Neural crest cell (in vitro differentiated cells): ENCODE measurements at regions not wholly inside any gene's neighbourhood (a gene's known extent, or its start where the extent isn't known, plus 50 kb on each side); places are given as distances from the start of the nearest gene placed in this dataset.
A peak's percentile ranks its signal among the peaks of the same experiment; 100 is the strongest.
"Not testable (repeated sequence)": the region's sequence is repeated elsewhere in the genome, so short reads cannot be mapped to it uniquely, and the experiment has no call there.

Source experiments
- DNase-seq: peaks from one replicate; pipeline ENCODE4 v3.0.0; 2021; ENCODE audit warnings: low read depth, mixed read lengths, low spot score
- H3K27ac Mint-ChIP-seq: one replicate; pipeline ENCODE4 v1.8.0; 2021; ENCODE audit warnings: mild to moderate bottlenecking, mixed read lengths; ENCODE audit not compliant: unreplicated experiment
- H3K27me3 Mint-ChIP-seq: 2 replicates; pipeline ENCODE4 v1.8.0; 2021; ENCODE audit warnings: low read depth, mild to moderate bottlenecking, mixed read lengths
- H3K36me3 Mint-ChIP-seq: 2 replicates; pipeline ENCODE4 v1.8.0; 2021; ENCODE audit warnings: low read depth, mild to moderate bottlenecking, mixed read lengths
- H3K4me1 Mint-ChIP-seq: 2 replicates; pipeline ENCODE4 v1.8.0; 2021; ENCODE audit warnings: mixed read lengths
- H3K4me3 Mint-ChIP-seq: one replicate; pipeline ENCODE4 v1.8.0; 2021; ENCODE audit warnings: mild to moderate bottlenecking, mixed read lengths
- H3K9me3 Mint-ChIP-seq: 2 replicates; pipeline ENCODE4 v1.8.0; 2021; ENCODE audit warnings: mixed read lengths
- CTCF ChIP-seq: fragments of 200-600 bp; sonication (generic); conservative IDR thresholded peaks from 2 replicates; pipeline ENCODE4 v1.5.0; 2021; ENCODE audit warnings: antibody characterized with exemption, mild to moderate bottlenecking

DNA sequence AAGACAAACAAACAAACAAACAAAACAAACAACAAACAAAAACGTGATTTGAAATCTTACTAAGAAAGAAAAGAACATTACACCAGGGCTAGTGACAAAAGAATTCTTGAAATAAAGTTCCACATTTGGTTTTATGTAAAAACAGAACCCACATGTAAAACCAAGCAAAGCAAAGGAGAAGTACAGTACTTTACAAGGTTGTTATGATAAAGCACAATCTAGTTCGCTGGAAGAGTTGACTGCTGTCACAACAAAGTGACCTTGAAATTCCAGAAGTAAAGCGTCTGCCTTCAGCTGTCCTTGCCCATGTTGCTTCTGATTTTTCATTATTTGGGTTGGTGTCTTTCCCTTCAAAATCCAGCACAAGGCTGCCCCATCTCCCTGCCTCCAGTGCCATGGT, 94.8 kb upstream of the CYRIA start:
- H3K27me3 Mint-ChIP-seq = peaks cover 4% of the 10 kb centered on the region
- no peak for TF ChIP-seq CTCF
- H3K4me1 Mint-ChIP-seq = peaks cover 4% of the 10 kb centered on the region
- H3K36me3 Mint-ChIP-seq = no peaks in the 10 kb centered on the region
- no peak overlapping the region for H3K27ac Mint-ChIP-seq
- H3K9me3 Mint-ChIP-seq = no peaks in the 10 kb centered on the region
- H3K4me3 Mint-ChIP-seq = no peak overlapping the region
- no peak for DNase-seq

DNA sequence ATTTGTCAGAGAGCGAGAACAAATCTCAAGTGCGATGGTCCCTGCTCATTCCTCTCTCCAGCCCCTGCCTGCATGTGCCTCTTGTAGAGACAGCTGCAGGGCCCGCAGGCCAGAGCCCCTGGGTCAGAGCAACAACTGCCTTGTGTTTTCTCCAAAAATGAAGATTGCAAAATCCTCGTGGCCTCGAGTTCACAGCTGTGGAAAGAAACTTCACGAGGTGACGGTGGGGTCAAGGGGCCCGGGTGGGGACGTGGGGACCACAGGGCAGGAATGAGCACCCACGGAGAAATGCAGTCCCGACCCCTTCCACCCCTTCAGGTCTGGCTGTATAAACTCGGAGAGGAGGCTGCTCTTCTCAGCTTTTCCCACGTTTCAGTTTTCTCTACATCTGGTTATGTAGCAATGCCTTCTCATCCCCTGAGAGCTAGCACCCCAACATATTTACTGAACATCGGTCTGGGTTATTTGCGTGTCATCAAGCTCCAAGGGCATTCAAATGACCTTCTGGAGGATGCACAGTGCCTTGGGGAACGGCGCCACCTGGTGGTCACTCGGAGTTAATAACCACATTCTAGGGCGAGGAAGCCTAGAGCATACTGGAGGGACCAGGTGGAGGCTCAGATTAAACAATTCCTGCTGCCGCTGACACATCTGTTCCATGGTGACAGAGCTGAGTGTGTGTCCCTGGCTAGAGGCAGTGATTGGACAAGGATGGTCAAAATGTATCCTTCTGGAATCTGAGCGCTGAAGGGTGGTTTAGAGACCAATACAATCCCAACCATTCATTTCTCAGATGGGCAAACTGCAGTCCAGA, 91.4 kb upstream of the CYRIA start:
- peak; percentile 76 for DNase-seq
- H3K4me3 Mint-ChIP-seq = no peak overlapping the region
- no peaks in the 10 kb centered on the region for H3K9me3 Mint-ChIP-seq
- TF ChIP-seq CTCF = peak; percentile 96
- peaks cover 4% of the 10 kb centered on the region for H3K27me3 Mint-ChIP-seq
- H3K4me1 Mint-ChIP-seq = peaks cover 4% of the 10 kb centered on the region
- H3K36me3 Mint-ChIP-seq = no peaks in the 10 kb centered on the region
- no peak overlapping the region for H3K27ac Mint-ChIP-seq

DNA sequence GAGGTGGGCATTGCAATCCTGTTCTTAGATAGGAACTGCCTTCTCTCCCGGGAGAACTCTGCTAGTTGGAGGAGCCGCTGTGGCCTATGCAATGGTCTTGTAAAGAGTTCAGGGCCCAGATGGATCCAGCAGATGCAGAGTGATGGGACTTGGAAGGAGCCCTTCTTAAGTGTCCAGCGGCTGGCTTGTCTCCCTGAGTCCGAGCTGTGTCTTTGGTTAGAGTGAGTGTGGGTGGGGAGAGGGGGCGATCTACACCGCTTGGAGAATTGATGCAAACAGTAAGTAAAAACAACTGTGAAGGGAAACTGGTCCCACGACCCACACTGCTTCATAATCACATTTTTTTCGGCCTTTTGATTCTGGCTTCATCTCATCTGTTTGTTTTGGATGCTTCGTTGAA, 89.8 kb upstream of the CYRIA start:
- Mint-ChIP-seq H3K9me3 (no peaks in the 10 kb centered on the region), H3K36me3 (no peaks in the 10 kb centered on the region), H3K27ac (no peak overlapping the region), H3K4me1 (peaks cover 4% of the 10 kb centered on the region), H3K27me3 (no peaks in the 10 kb centered on the region), H3K4me3 (no peak overlapping the region)
- no peak for TF ChIP-seq CTCF
- DNase-seq = no peak

DNA sequence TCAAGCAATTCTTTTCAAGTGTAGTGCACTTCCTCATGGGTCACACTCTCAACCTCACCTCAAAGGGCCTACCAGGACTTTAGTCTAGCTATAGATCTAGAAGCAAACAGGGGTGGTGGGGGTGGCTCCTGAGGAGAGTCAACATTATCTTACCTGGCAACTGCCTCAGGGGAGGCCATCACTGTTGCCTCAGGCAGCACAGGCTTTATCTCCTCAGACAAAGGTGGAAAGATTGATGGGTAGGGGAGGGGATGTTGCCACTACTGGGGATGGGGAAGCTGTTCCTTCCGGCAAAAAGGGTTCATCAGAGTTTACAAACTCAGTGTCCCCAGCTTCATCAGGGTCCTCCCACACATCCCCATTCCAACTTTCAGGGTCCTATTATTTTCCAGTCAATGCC, 87.4 kb upstream of the CYRIA start:
- H3K4me3 Mint-ChIP-seq, DNase-seq, H3K4me1 Mint-ChIP-seq, H3K36me3 Mint-ChIP-seq, H3K27ac Mint-ChIP-seq, H3K27me3 Mint-ChIP-seq, H3K9me3 Mint-ChIP-seq: not testable (repeated sequence)

DNA sequence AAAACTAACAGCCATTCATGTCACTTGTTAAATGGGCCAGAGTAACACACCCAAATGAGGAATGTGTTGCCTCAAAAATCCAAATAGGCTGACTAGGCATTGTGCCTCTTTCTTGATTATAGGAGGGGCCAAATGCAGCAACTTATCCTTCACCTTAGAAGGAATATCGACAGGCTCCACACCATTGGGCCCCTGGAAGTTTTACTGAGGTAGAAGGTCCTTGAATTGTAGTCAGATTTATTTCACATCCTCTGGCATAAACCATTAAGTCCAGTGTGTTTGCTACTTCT, 85.2 kb upstream of the CYRIA start:
- H3K4me1 Mint-ChIP-seq, H3K4me3 Mint-ChIP-seq, H3K36me3 Mint-ChIP-seq, DNase-seq, H3K9me3 Mint-ChIP-seq, H3K27me3 Mint-ChIP-seq, H3K27ac Mint-ChIP-seq: not testable (repeated sequence)

DNA sequence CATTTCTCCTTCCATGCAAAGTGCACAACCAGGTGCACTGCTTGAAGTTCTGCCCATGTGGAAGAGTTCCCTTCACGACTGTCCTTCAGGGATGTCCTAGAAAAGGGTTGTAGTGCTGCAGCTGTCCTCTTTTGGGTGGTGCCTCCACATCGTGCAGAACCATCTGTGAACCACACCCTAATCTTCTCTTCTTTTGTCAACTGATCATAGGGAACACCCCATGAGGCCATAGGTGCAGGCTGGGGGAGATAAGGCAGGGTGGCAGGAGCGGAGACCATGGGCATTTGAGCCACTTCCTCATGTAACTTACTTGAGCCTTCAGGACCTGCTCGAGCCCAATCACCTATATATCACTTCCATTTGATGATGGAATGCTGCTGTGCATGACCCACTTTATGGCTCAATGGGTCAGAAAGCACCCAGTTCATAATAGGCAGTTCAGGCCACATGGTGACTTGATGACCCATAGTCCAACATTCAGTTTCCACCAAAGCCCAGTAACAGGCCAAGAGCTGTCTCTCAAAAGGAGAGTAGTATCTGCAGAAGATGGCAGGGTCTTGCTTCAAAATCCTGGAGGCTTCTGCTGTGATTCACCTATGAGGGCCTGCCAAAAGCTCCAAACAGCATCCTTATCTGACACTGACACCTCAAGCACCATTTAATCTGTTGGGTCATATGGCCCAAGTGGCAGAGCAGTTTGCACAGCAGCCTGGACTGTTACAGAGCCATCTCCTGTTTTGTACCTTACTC, 84.7 kb upstream of the CYRIA start:
- no peak for TF ChIP-seq CTCF
- no peaks in the 10 kb centered on the region for H3K4me1 Mint-ChIP-seq
- no peaks in the 10 kb centered on the region for H3K36me3 Mint-ChIP-seq

DNA sequence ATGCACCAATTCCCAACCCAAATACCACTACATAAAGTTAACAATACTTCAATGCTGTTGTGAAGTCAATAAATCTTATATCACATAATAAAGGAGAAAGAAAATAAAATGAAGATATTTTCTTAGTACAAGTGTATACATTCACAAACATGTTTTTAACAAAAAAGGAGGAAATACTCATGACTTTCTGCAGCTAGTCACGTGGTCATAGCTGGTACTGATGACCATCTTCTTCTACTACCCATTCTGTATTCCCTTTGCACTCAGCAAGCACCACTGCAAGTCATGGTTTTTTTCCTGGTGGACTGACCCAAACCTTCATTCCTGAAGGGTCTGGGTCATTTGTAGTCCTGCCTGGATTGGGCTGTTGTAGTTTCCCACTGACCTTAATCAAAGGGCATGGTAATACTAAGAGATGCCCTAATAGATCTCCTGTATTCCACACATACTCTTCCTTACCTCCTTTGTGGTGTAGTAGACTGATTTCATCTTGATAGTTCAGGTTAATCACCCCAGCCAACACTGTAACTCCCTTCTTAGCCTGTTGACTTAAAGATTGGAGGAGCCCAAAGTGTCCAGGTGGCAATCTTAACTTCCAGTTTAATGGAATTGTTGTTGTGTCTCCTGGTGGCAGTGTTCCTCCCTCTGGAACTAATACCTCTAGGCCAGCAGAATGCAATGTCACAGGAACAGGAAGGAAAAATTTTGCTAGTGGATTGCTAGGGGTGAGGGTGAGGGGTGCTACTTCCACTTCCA, 83.1 kb upstream of the CYRIA start:
- not testable (repeated sequence) for H3K4me3 Mint-ChIP-seq, H3K4me1 Mint-ChIP-seq, H3K9me3 Mint-ChIP-seq, H3K27me3 Mint-ChIP-seq, H3K36me3 Mint-ChIP-seq, H3K27ac Mint-ChIP-seq, DNase-seq

More for the DNA sequence above, 84.7 kb upstream of the CYRIA start:
- H3K4me3 Mint-ChIP-seq = no peak overlapping the region
- no peak overlapping the region for H3K27ac Mint-ChIP-seq
- no peak for DNase-seq
- H3K9me3 Mint-ChIP-seq = peaks cover 3% of the 10 kb centered on the region
- no peaks in the 10 kb centered on the region for H3K27me3 Mint-ChIP-seq
